HG03575 (cell line): ENCODE measurements at regions not wholly inside any gene's neighbourhood (a gene's known extent, or its start where the extent isn't known, plus 50 kb on each side); places are given as distances from the start of the nearest gene placed in this dataset.

Experiments
- ATAC-seq: cut with Tn5 transposase; IDR thresholded peaks from one replicate; pipeline ENCODE4 v1.9.1; 2021; ENCODE audit not compliant: unreplicated experiment, insufficient number of reproducible peaks, low FRiP score; ENCODE audit errors: extremely low read depth

DNA sequence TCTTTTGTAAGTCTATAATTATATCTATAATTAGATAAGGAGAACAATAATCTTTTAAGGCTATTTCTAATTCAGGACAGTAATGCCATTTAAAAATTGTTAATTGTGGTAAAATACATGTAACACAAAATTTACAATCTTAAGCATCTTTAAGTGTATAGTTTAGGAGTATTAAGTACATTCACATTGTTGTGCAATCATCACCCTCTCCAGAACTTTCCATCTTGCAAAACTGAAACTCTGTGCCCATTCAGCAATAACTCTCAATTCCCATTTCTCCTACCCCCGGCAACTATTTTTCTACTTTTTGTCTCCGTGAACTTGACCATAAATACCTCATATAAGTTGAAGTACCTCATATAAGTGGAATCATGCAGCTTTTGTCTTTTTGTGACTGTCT, 93.9 kb upstream of the KCNA3 start:
- ATAC-seq, result no peak

- ATAC-seq, result no peak
Measured at GRCh38 chr1:110766336-110766647, 91.6 kb upstream of the KCNA3 start.

DNA sequence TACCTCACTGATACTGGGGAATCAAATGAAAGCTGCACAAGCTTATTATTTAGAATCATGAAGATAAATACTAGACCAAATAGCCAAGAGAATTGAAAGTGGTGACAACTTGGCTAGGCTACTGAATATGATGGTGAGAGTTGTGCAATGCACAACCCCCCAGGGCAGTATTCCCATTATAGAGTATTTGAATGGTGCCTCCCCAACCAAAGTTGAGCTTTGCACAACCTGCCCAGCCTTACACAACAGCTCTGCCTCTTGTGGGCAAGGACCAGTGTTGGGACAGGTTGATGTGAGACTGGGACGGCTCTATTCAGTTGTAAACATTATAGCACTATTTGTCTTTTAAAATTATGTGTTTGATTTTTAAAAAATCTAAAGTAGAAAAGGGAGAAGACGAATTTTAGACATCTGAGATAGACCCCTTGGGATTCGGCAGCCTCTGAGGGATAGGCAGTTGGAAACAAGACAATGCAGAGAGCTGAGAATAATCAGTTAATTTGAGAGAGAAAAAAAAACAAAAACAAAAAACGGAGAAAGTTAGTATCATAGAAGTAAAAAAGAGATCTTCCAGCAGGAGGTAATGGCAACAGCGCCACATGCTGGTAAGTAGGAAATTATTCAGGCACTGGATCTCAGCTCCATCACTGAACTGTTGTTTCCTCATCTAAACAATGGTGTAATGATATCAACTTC, 91.0 kb upstream of the KCNA3 start:
- no peak for ATAC-seq

DNA sequence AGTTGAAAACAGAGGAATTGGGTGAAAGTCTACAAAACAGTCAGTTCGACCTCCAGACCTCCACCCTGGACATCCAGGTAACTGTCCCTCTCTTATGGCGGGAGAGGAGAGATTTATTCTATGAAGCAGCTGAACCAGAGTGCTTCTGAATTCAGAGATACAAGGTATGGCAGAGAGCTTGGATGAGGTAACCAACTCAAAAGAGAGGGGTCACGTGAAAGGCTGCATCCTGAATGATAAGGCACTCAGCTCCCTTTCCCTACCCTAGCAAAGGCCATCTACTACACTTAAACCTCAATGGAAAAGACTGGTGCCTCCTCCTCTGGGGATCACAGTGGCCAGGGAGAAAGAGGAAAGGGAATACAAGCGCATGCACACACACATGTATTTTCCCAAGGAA, 88.4 kb upstream of the KCNA3 start:
- no peak for ATAC-seq

GRCh38 chr1:110760321-110760720, 85.6 kb upstream of the KCNA3 start:
- no peak for ATAC-seq

- ATAC-seq, result no peak
Measured at GRCh38 chr1:110756506-110756905, 81.8 kb upstream of the KCNA3 start.

GRCh38 chr1:110752941-110753725, 78.4 kb upstream of the KCNA3 start:
- ATAC-seq, result no peak

DNA sequence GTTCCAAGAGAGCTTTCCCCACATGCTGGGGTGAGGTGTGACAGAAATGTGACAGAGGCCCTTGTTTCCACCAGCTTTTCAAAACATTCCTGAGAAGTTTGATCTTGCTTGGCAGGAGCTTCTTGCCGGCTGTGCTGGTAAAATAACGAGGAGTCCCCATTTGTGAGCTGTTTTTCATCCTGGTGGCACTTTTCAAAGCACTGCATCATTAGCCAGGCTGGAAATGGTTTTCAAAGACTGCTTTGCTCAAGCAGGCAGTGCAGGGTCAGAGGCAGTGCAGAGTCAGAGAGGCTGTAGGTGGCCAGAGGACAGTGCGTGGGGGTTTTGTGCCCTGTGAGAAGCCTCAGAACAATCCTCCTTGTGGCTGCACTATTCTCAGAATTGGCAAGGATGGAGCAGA, 75.8 kb upstream of the KCNA3 start:
- ATAC-seq, result no peak

DNA sequence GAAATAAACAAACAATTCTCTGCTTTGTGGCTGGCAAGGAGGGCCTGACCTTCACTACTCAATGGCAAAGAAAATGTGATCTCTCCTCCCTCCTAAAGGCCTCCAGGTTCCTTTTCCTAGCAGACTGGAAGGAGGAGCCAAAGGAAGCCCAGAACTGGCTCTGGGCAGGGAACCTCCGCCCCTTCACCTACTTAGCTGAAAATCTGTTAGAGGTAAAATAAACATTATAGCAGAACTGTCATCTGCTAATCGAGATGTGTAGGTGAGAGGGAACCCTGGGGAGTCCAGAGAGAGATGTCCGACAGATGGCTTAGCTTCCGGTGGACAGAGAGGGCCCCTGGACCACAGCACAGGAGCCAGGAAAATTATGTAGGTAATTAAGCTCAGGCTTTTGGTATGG, 75.2 kb upstream of the KCNA3 start:
- ATAC-seq, result no peak

DNA sequence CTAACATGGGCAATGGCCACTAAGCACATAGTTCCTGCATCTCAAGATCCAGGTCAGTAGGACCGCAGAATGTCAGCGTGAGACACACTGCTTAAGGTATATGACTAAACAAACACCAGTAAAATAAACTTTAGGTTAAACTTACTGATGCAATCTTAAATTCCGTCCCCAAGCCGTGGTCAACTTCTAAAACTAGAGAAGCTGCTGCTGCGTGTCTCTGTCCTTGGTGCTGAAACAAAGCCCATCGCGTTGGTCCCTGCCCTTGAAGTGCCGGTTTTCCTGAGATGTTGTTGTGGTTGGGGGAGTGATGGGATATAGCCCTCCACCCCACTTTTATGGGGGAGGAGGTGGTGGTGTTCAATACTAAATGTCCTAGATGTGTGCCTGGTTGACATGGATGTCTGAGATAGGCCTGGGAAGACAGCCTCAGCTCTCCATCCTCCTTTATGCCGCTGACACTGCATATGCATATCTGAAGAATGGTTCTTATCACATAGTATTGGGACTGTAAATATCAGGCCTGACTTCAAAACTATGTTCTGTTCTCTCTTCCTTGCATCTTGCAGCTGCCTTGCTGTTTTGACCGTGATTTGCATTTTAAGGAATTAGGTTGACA, 72.0 kb upstream of the KCNA3 start:
- ATAC-seq, result no peak

DNA sequence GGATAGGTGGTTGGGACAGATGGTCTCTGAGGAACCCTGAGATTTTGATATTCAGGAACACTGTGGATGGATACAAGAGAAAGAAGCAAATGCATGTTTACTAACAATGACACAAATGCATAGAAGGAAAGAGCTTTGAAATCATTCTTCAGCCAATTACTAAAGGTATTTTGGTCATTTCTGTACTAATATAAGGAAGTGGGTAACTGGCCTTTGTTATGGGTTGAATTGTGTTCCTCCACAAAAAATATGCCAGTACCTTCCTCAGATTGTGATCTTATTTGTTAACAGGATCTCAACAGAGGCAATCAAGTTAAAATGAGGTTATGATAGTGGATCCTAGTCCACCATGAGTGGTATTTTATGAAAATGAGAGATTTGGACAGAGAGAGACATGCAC, 68.7 kb upstream of the KCNA3 start:
- no peak for ATAC-seq

GRCh38 chr1:110736900-110737605, 62.3 kb upstream of the KCNA3 start:
- no peak for ATAC-seq

DNA sequence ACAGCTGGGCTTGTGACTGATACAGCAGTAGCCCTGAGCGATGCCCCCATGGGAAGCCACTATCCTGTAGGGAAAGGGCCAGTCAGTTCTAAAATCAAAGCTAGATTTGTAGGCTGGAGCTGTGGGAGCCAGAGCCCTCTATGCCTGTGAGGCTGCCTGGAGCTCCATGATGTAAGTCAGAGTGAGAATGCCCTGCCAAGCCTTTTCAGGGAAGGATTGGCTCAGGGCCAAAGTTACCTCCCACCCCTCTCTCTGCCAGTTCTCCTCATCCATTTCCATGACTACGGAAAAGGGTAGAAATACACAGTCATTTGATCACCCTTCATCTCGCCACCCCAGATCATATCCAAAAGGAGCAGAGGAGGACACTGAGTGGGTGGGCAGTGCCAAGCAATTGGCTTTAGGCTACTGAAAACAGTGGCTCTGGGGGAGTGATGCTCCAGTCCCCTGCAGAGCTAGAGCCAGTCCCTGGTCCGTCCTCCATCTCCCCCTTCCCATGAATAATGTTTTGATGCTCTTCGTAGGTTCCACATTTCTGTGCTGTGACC, 59.5 kb upstream of the KCNA3 start:
- ATAC-seq, result no peak

- no peak for ATAC-seq
Measured at GRCh38 chr1:110731529-110731928, 56.8 kb upstream of the KCNA3 start.

GRCh38 chr1:110728388-110729001, 53.8 kb upstream of the KCNA3 start:
- ATAC-seq, result no peak

GRCh38 chr1:110727246-110727645, 52.5 kb upstream of the KCNA3 start:
- no peak for ATAC-seq

DNA sequence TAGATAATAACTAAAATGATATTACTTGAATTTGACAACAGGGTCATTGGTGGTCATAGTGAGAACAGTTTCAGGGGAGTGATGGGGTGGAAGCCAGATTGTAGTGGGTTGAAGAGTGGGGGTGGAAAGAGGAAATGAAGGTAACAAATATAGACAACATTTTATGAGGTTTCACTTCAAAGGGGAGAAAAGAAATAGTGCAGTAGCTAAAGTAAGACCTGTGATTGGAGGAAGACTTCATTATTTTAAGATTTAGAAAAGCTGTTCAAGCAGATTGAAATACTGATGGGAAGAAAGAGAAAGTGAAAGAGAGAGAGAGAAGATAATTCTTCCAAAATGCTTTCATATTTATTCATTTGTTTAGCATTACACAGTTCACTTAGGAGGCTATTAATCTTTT, 52.0 kb upstream of the KCNA3 start:
- peak; percentile 78 for ATAC-seq
